GM12891 (cell line): ENCODE measurements at regions not wholly inside any gene's neighbourhood (a gene's known extent, or its start where the extent isn't known, plus 50 kb on each side); places are given as distances from the start of the nearest gene placed in this dataset.

ENCODE experiments used
- POLR2A ChIP-seq: IDR thresholded peaks from 2 replicates; pipeline ENCODE4 v1.6.1; 2011; ENCODE audit warnings: low read depth, low read length, control low read depth
- POLR2AphosphoS5 ChIP-seq: IDR thresholded peaks from 2 replicates; pipeline ENCODE4 v1.6.1; 2011; ENCODE audit warnings: low read depth, low read length, control low read depth
- POU2F2 ChIP-seq: IDR thresholded peaks from 2 replicates; pipeline ENCODE4 v1.6.1; 2011; ENCODE audit warnings: low read depth, mild to moderate bottlenecking, control low read depth, low read length, moderate library complexity
- SPI1 ChIP-seq: IDR thresholded peaks from 2 replicates; pipeline ENCODE4 v1.6.1; 2011; ENCODE audit warnings: low read depth, low read length, control low read depth
- TAF1 ChIP-seq: IDR thresholded peaks from 2 replicates; pipeline ENCODE4 v1.6.1; 2011; ENCODE audit warnings: low read depth, low read length, control low read depth

DNA sequence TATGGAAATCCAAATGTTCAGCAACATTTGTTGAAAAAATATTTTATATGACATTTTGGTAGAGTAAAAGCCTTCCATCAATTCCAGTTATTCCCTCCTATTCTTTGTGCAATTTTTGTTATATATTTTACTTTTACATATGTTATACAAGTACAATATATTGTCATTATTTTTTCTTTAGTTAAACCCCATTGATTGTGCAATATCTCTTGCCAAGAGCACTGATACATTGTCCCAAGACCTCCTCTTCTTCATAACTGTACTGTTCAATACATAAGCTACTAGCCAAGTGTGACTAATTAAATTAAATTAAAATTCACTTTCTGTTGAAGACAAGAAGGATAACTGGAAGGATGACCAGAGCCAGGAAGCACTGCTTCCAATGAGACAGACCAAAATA, 527.5 kb downstream of the TMA16 start:
- TF ChIP-seq POLR2A (no peak), TAF1 (no peak), POLR2AphosphoS5 (no peak), SPI1 (no peak), POU2F2 (no peak)
